GM23338 (cell line): ENCODE measurements at regions not wholly inside any gene's neighbourhood (a gene's known extent, or its start where the extent isn't known, plus 50 kb on each side); places are given as distances from the start of the nearest gene placed in this dataset.

ENCODE experiments used
- ATAC-seq: fragments of 200-7000 bp; cut with Tn5 transposase; 3 replicates; pipeline ENCODE4 v1.9.1; 2020
- DNase-seq: peaks from one replicate; pipeline ENCODE4 v3.0.0-alpha.2; 2015; ENCODE audit warnings: low spot score
- H2AFZ ChIP-seq: fragments of 200-600 bp; sonication (generic); 2 replicates; pipeline ENCODE4 v1.8.0; 2016; ENCODE audit warnings: antibody characterized with exemption, mild to moderate bottlenecking, moderate library complexity
- H3F3A ChIP-seq: fragments of 200-600 bp; sonication (generic); replicated peaks from 2 replicates; pipeline ENCODE4 v1.8.0; 2017; ENCODE audit warnings: antibody characterized with exemption, mixed run types, low read depth
- H3K27ac ChIP-seq: fragments of 200-600 bp; sonication (generic); 2 replicates; pipeline ENCODE4 v1.6.1; 2016; ENCODE audit warnings: low read depth
- H3K27me3 ChIP-seq: fragments of 200-600 bp; sonication (generic); 2 replicates; pipeline ENCODE4 v1.8.0; 2016; ENCODE audit warnings: mild to moderate bottlenecking, mixed run types, moderate library complexity; ENCODE audit not compliant: insufficient read depth
- H3K36me3 ChIP-seq: fragments of 200-600 bp; sonication (generic); 2 replicates; pipeline ENCODE4 v1.8.0; 2016; ENCODE audit warnings: mild to moderate bottlenecking; ENCODE audit not compliant: insufficient read depth
- H3K4me1 ChIP-seq: fragments of 200-600 bp; sonication (generic); 2 replicates; pipeline ENCODE4 v1.8.0; 2016; ENCODE audit warnings: mild to moderate bottlenecking, moderate library complexity; ENCODE audit not compliant: insufficient read depth
- H3K4me2 ChIP-seq: fragments of 200-600 bp; sonication (generic); 2 replicates; pipeline ENCODE4 v1.7.1; 2017; ENCODE audit warnings: mixed run types
- H3K4me3 ChIP-seq: fragments of 200-600 bp; sonication (generic); 2 replicates; pipeline ENCODE4 v1.6.1; 2016; ENCODE audit warnings: mixed run types
- H3K79me2 ChIP-seq: fragments of 200-600 bp; sonication (generic); replicated peaks from 2 replicates; pipeline ENCODE4 v1.8.0; 2017; ENCODE audit warnings: mild to moderate bottlenecking; ENCODE audit not compliant: insufficient read depth
- H3K9me2 ChIP-seq: fragments of 200-600 bp; sonication (generic); 2 replicates; pipeline ENCODE4 v1.8.0; 2017; ENCODE audit not compliant: insufficient read depth
- H4K20me1 ChIP-seq: fragments of 200-600 bp; sonication (generic); replicated peaks from 2 replicates; pipeline ENCODE4 v1.8.0; 2017; ENCODE audit warnings: mild to moderate bottlenecking; ENCODE audit not compliant: insufficient read depth
- H3K27ac Mint-ChIP-seq: 2 replicates; pipeline ENCODE4 v1.8.0; 2020; ENCODE audit warnings: inconsistent platforms, mild to moderate bottlenecking, moderate library complexity, mixed read lengths
- H3K27me3 Mint-ChIP-seq: 3 replicates; pipeline ENCODE4 v1.8.0; 2022; ENCODE audit warnings: low read depth, mild to moderate bottlenecking, moderate library complexity, mixed read lengths, inconsistent platforms; ENCODE audit not compliant: insufficient read depth, poor library complexity
- H3K36me3 Mint-ChIP-seq: 3 replicates; pipeline ENCODE4 v1.8.0; 2021; ENCODE audit warnings: low read depth, mild to moderate bottlenecking, inconsistent platforms, moderate library complexity, mixed read lengths
- H3K4me1 Mint-ChIP-seq: 3 replicates; pipeline ENCODE4 v1.8.0; 2020; ENCODE audit warnings: mild to moderate bottlenecking, inconsistent platforms, mixed read lengths
- H3K4me3 Mint-ChIP-seq: 3 replicates; pipeline ENCODE4 v1.8.0; 2021; ENCODE audit warnings: moderate library complexity, mild to moderate bottlenecking, inconsistent platforms, mixed read lengths
- H3K9me3 Mint-ChIP-seq: 3 replicates; pipeline ENCODE4 v1.8.0; 2020; ENCODE audit warnings: moderate library complexity, mild to moderate bottlenecking, inconsistent platforms, mixed read lengths
- CREB1 ChIP-seq: fragments of 250-450 bp; sonication (Bioruptor Pico); IDR thresholded peaks from 2 replicates; pipeline ENCODE4 v1.5.0; 2020; ENCODE audit warnings: low read depth, mild to moderate bottlenecking, moderate library complexity
- CTCF ChIP-seq, 2 experiments: fragments of 200-600 bp in 1 of 2; sonication (generic) in 1 of 2; conservative IDR thresholded peaks; 2 replicates each; pipeline versions ENCODE4 v1.5.1 to v1.6.1; 2016 to 2017; ENCODE audit warnings: antibody characterized with exemption in 2 of 2, low read depth in 2 of 2, mild to moderate bottlenecking in 2 of 2, moderate library complexity in 1 of 2
- ETS1 ChIP-seq: IDR thresholded peaks from 2 replicates; pipeline ENCODE4 v1.6.1; 2016; ENCODE audit warnings: antibody characterized with exemption
- JUNB ChIP-seq: IDR thresholded peaks from one replicate; pipeline ENCODE4 v1.6.1; 2016; ENCODE audit warnings: antibody characterized with exemption; ENCODE audit not compliant: unreplicated experiment
- REST ChIP-seq: IDR thresholded peaks from one replicate; pipeline ENCODE4 v1.6.1; 2018; ENCODE audit warnings: antibody characterized with exemption; ENCODE audit not compliant: unreplicated experiment
- STAT1 ChIP-seq: IDR thresholded peaks from one replicate; pipeline ENCODE4 v1.6.1; 2016; ENCODE audit warnings: antibody characterized with exemption; ENCODE audit not compliant: unreplicated experiment
- ZNF114 ChIP-seq: fragments of 250-450 bp; sonication (Bioruptor Pico); IDR thresholded peaks from 2 replicates; pipeline ENCODE4 v1.5.0; 2020; ENCODE audit warnings: mild to moderate bottlenecking, moderate library complexity
- ZNF462 ChIP-seq: fragments of 250-450 bp; sonication (Bioruptor Pico); IDR thresholded peaks from 2 replicates; pipeline ENCODE4 v1.5.0; 2020; ENCODE audit warnings: mild to moderate bottlenecking, moderate library complexity

- H3K4me2 ChIP-seq = no peak overlapping the region
- H4K20me1 ChIP-seq = no peaks in the 10 kb centered on the region
- H2AFZ ChIP-seq = peak overlapping the region; percentile 69
- H3K27ac Mint-ChIP-seq = peak overlapping the region; percentile 28; the same call in 1 of the 2 replicates
- H3K4me3 Mint-ChIP-seq = no peak overlapping the region
- H3K36me3 ChIP-seq = no peaks in the 10 kb centered on the region
- 0 out of 2 replicates have a peak, but pooled peaks cover 4% of the 10 kb centered on the region for H3K4me1 ChIP-seq
- peaks cover 3% of the 10 kb centered on the region; the same call in 1 of the 3 replicates for H3K36me3 Mint-ChIP-seq
- no peaks in the 10 kb centered on the region for H3K79me2 ChIP-seq
- no peak overlapping the region for H3K27ac ChIP-seq
- no peaks in the 10 kb centered on the region for H3K27me3 ChIP-seq
- H3K9me3 Mint-ChIP-seq = no peaks in the 10 kb centered on the region
- no peak for ATAC-seq
- peaks cover 3% of the 10 kb centered on the region for H3K27me3 Mint-ChIP-seq
- H3K4me3 ChIP-seq = no peak overlapping the region
- H3K9me2 ChIP-seq = no peaks in the 10 kb centered on the region
- no peak for DNase-seq
- no peaks in the 10 kb centered on the region for H3F3A ChIP-seq
- TF ChIP-seq CTCF (conservative IDR thresholded peaks at IDR 0.05; ENCODE audit: low read depth in 2 of 2) (no peak), REST (no peak), ZNF462 (CRISPR knock-in tag) (no peak), CREB1 (CRISPR knock-in tag) (no peak), STAT1 (no peak), JUNB (no peak), ZNF114 (no peak), ETS1 (no peak)
- H3K4me1 Mint-ChIP-seq = peaks cover 27% of the 10 kb centered on the region
Measured at GRCh38 chr7:366161-366803, 76.3 kb downstream of the FOXL3 start.
